Activated CD4-positive, alpha-beta memory T cell treated with anti-CD3 and anti-CD28 coated beads, Interleukin-2, amount 10 ng/mL, durations not matched to agents 7 days and 5 days (primary cell): ENCODE measurements at regions not wholly inside any gene's neighbourhood (a gene's known extent, or its start where the extent isn't known, plus 50 kb on each side); places are given as distances from the start of the nearest gene placed in this dataset.

Experiments used
- CTCF ChIA-PET: fragments of 350-600 bp; sonication (Branson Sonifier 250); formaldehyde crosslinking; loops from one replicate; lab custom pipeline; 2021; ENCODE audit warnings: antibody characterized with exemption, inconsistent platforms; lab: Charles Lee
- POLR2A ChIA-PET: fragments of 350-600 bp; sonication (Branson Sonifier 250); formaldehyde crosslinking; loops from one replicate; lab custom pipeline; 2021; ENCODE audit warnings: antibody characterized with exemption; lab: Charles Lee
- DNase-seq: peaks from one replicate; pipeline ENCODE4 v3.0.0-alpha.2; 2020
- H3K27ac Mint-ChIP-seq: one replicate; pipeline ENCODE4 v1.8.0; 2021; ENCODE audit warnings: mild to moderate bottlenecking, mixed read lengths
- H3K27me3 Mint-ChIP-seq: one replicate; pipeline ENCODE4 v1.8.0; 2021; ENCODE audit warnings: mixed read lengths
- H3K36me3 Mint-ChIP-seq: one replicate; pipeline ENCODE4 v1.8.0; 2021; ENCODE audit warnings: low read depth, mixed read lengths
- H3K4me1 Mint-ChIP-seq: one replicate; pipeline ENCODE4 v1.8.0; 2021; ENCODE audit warnings: mixed read lengths
- H3K4me3 Mint-ChIP-seq: one replicate; pipeline ENCODE4 v1.8.0; 2021; ENCODE audit warnings: mild to moderate bottlenecking, mixed read lengths
- H3K9me3 Mint-ChIP-seq: one replicate; pipeline ENCODE4 v1.8.0; 2021; ENCODE audit warnings: mixed read lengths

DNA sequence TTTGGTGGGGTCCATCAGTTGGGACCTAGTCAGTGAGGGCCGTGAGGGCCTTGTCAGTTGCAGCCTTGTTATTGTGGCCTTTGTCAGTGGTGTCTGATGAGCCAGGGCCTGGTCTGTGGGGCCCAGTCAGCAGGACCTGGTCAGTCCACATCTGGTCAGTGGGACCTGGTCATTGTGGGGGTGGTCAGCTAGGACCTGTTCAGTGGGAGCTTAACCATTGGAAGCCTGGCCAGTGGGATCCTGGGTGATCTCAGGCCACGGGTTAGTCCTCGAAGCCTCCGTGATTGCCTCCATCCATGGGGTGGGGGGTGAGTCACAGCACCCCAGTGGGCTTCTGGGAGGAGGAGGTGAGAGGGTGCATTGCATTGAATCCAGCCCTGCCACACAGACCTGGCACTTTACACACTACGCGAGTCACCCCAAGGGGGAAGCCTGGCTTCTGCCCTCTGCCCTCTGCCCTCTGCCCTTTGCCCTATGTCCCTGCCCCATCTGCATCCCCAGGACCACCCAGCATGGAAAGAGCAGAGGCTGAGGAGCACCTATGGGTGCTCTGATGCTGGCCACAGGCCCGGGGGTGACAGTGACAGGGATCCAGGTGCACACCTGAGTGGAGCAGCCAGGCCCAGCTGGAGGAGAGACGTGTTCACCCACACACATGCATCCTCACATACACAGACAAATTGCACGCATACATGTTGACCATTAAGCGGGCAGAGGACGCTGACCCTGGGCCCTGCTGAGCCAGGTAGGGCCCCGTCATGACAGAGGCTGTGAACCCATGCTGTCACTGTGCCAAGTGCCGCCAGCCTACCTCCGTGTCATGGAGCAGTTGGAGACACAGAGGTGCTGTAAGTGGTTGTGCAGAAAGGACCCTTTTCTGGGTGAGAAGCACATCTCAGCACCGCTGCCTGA lies 59.8 kb upstream of the TPM4 start:
- no peak for DNase-seq
- H3K36me3 Mint-ChIP-seq: no peaks in the 10 kb centered on the region
- no peak overlapping the region for H3K27ac Mint-ChIP-seq
- no peak overlapping the region for H3K4me3 Mint-ChIP-seq
- POLR2A ChIA-PET: no interaction called here
- H3K9me3 Mint-ChIP-seq: no peaks in the 10 kb centered on the region
- H3K27me3 Mint-ChIP-seq: no peaks in the 10 kb centered on the region
- H3K4me1 Mint-ChIP-seq: no peaks in the 10 kb centered on the region
- CTCF ChIA-PET: no interaction called here

DNA sequence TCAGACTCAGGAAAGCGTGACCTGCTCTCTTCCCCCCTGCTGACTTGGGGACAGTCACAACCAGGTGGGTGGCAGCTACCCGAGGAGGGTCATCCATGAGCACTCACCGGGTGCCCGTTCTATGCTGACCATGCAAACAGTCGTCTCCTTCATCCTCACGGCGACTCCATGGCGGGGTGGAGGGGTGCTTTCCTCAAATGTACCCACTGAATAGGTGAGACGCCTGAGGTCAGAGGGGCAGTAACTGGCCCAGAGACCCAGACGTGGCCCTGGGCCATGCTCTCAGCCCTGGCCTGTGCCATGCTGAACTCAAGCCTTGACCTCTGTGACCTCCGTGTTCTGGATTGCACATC lies 59.2 kb upstream of the TPM4 start:
- no peaks in the 10 kb centered on the region for H3K9me3 Mint-ChIP-seq
- H3K36me3 Mint-ChIP-seq: no peaks in the 10 kb centered on the region
- no peaks in the 10 kb centered on the region for H3K4me1 Mint-ChIP-seq
- H3K27ac Mint-ChIP-seq: no peak overlapping the region
- H3K4me3 Mint-ChIP-seq: no peak overlapping the region
- CTCF ChIA-PET: no interaction called here
- POLR2A ChIA-PET: no interaction called here
- H3K27me3 Mint-ChIP-seq: no peaks in the 10 kb centered on the region
- no peak for DNase-seq

DNA sequence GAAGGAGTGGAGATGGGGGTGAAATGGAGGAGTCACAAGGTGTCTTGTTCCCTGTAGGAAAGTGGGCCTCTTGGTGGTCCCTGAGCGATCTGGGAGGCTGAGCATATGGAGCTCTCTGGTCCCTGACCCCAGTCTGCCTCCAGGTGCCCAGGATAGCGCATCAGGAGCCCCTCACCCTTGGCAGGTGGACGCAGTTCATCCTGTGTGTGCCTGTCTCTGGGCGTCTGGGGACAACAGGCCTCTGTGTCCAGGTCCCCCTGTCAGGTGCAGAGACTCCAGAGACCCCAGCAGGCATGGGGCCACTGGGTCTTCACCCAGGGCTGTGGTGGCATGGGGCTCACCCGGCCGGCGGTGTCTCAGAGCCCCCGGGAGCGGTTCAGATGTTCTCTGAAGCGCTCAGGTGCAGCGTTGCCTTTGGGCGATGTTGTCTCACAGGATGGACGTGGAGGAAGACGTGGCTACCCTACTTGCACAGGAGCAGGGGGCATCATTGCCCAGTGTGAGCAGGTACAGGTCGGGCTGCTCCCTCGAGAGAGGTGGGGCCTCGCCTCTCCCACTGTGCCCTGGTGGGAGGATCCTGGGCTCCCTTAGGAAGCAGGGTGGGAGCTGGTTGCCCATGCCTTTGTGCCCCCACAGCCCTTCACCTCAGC lies 58.1 kb upstream of the TPM4 start:
- H3K4me1 Mint-ChIP-seq: no peaks in the 10 kb centered on the region
- CTCF ChIA-PET: no interaction called here

DNA sequence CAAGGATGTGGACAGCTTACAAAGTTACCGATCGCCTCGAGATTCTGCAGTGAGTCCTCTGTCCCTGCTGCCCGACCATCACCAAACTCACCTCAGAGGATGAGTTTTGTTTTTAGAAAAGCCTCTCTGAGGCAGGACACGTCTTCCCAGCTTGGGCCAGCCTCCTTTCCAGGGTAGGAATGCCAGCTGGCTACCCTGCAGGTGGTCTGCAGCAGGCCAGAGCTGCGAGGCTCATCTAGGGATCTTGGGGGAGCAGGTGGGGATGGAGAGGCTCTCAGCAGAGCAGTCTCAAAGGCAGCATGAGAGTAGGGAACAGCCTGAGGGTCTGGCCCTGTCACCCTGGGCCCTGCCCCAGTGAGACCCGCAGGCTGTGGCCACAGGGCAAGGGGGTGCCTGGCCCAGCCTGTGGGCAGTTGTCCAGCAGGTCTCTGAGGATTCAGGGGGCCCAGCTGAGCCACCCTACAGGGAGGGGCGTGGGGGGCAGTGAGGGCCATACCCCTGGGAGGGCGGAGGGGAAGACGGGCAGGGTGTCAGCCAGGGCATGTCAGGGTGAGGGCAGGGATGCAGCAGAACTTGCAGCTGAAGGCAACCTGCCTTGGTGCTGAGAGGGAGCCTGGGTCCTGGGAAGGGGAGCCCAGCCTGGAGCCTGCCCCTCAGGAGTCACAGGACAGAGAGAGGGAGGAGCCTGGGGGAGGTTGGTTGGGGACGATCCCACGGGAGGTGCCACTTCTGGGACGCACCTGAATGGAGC lies 57.3 kb upstream of the TPM4 start:
- H3K9me3 Mint-ChIP-seq: no peaks in the 10 kb centered on the region
- CTCF ChIA-PET: no interaction called here
- H3K4me1 Mint-ChIP-seq: no peaks in the 10 kb centered on the region
- no peaks in the 10 kb centered on the region for H3K36me3 Mint-ChIP-seq
- POLR2A ChIA-PET: no interaction called here
- no peak overlapping the region for H3K27ac Mint-ChIP-seq
- no peak for DNase-seq
- H3K27me3 Mint-ChIP-seq: no peaks in the 10 kb centered on the region
- H3K4me3 Mint-ChIP-seq: no peak overlapping the region

More for the DNA sequence above, 58.1 kb upstream of the TPM4 start:
- Mint-ChIP-seq H3K9me3 (no peaks in the 10 kb centered on the region), H3K27me3 (no peaks in the 10 kb centered on the region), H3K27ac (no peak overlapping the region), H3K36me3 (no peaks in the 10 kb centered on the region), H3K4me3 (no peak overlapping the region)
- no peak for DNase-seq
- POLR2A ChIA-PET: no interaction called here

DNA sequence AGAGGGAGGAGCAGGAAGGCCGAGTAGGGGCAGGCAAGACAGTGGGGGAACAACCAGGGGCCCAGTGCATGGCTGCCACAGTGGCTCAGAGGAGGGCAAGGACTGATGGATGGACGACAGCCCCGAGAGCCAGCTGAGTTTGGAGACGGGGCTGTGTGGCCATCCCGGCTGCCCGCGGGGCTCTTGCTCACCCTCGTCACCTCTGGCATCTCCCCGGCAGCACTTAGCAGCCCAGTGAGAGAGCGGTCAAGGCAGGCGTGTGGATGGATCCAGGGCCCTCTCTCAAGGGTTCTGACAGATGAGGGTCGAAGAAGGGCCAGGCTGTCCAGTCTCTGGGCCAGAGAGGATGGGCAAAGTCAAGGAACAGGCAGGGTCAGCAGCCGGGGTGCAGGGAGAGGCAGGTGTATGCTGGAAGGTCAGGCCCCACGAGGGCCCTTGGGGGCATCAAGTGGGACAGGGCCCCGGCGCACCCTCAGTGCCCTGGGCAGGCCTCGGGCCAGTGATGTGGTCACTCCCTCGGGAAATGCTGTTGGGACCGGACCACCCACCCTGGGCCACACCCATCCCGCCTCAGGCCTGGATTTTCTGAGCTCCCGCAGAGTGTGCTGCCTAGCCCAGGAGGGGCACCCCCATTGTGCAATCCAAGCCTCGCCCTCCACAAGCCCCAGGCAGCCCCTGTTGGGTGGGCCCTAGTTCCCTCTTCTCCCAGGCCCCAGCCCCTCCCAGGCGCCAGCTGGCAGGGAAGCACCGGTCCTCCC lies 56.4 kb upstream of the TPM4 start:
- POLR2A ChIA-PET: no interaction called here
- Mint-ChIP-seq H3K4me3 (no peak overlapping the region), H3K27ac (no peak overlapping the region), H3K9me3 (no peaks in the 10 kb centered on the region), H3K36me3 (no peaks in the 10 kb centered on the region), H3K27me3 (no peaks in the 10 kb centered on the region), H3K4me1 (no peaks in the 10 kb centered on the region)
- CTCF ChIA-PET: no interaction called here
- no peak for DNase-seq

DNA sequence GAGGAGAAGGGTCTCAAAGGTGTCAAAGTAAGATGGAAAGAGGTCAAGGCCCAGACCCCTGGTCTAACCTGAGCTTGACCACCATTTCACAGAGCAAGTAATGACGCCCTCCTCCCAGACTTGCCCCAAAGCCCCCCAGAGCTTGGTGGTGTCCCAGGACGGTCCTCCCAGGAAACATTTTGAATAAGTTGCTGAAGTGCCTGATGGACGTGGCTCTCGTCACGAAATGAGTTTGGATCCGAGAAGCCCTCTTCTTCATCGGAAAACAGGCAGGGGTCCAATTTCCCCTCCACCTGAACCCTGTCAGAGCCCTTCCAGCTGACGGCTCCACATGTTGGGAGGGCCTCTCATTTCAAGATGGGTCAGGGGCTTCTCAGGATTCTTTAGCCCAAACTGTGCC lies 54.5 kb upstream of the TPM4 start:
- Mint-ChIP-seq H3K4me1 (no peaks in the 10 kb centered on the region), H3K9me3 (no peaks in the 10 kb centered on the region), H3K36me3 (no peaks in the 10 kb centered on the region), H3K27me3 (no peaks in the 10 kb centered on the region), H3K4me3 (no peak overlapping the region), H3K27ac (no peak overlapping the region)
- ChIA-PET POLR2A (no interaction called here), CTCF (no interaction called here)
- DNase-seq: no peak

DNA sequence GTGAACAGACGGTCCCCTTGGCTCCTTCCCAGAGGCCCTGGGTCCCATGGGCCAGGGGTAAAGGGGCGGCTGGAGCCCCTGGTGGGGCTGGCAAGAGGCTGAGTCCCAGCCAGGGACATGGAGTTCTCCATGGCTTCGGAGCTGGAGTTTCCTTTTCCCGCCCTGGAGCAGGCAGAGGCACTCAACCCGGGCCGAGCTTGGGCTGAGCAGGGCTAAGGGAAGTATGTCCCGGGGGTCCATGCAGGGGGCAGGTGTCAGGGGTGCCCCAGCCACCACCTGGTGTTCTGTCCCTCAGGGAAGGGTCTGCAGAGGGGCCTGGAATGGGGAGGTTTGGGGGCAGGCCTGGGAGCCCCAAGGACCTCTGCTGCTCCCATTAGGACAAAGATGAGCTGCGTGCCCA lies 54.0 kb upstream of the TPM4 start:
- Mint-ChIP-seq H3K4me1 (no peaks in the 10 kb centered on the region), H3K36me3 (no peaks in the 10 kb centered on the region), H3K27ac (no peak overlapping the region), H3K9me3 (no peaks in the 10 kb centered on the region), H3K4me3 (no peak overlapping the region), H3K27me3 (no peaks in the 10 kb centered on the region)
- ChIA-PET CTCF (no interaction called here), POLR2A (no interaction called here)
- DNase-seq: no peak

DNA sequence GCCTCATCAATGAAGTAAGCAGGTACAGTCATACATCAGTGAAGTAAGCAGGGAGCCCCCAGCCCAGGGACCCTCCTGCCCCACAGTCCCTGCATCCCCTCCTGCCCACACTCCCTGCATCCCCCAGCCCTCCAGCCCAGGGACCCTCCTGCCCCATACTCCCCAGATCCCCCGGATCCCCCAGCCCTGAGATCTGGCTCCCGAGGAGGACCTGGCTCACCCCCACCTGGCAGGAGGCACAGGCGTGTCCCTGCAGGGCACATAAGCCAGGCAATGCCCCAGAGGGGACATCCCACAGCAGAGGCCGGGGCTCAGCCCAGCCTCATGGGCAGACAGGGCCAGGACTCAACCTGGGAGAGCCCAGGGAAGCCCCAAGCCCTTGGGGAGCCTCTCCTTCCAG lies 53.6 kb upstream of the TPM4 start:
- no peaks in the 10 kb centered on the region for H3K9me3 Mint-ChIP-seq
- H3K4me1 Mint-ChIP-seq: no peaks in the 10 kb centered on the region
- no peak for DNase-seq
- no peaks in the 10 kb centered on the region for H3K27me3 Mint-ChIP-seq
- no peaks in the 10 kb centered on the region for H3K36me3 Mint-ChIP-seq
- H3K27ac Mint-ChIP-seq: no peak overlapping the region
- no peak overlapping the region for H3K4me3 Mint-ChIP-seq
- POLR2A ChIA-PET: no interaction called here
- CTCF ChIA-PET: no interaction called here

DNA sequence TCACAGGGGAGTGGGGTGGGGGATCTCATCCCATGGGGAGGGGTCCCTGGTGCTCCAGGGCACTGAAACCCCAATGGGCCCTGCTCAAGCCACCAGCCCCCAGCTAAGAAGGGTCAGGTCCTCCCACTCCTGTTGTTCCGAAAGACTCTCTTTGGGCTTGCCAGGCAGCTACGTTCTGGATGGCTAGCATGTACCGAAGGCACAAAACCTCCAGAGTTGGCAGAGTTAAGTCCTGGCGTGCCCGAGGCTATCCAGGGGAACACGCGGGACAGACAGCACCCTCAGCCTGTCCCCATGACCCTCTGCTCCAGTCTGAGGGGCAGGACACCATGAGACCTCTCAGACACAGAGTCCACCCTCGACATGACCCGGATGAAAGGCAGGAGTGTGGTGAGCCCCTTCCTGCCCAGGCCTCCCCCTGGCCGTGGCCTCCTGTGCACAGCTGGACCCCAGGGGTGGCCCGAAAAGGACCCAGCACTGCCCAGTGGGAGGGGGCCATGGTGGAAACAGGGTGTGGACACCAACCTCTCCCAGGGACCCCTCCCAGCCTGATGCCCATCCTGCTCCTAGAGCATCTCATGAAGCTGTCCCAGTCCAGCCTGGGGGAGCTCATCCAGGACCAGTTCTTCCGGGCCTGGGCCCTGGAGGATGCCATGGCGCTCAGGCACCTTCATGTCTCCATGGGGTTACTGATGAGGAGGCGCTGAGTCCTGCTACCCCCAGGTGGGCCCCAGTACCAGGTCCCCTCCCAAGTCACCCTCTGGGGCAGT lies 53.0 kb upstream of the TPM4 start:
- CTCF ChIA-PET: interaction anchor here (0.6 kb wide), 1 partner anchor 73 kb away, joined by 6 read pairs; no protein-coding TSS in a partner anchor
- POLR2A ChIA-PET: interaction anchor here (0.7 kb wide), 1 partner anchor 53 kb away, joined by 3 read pairs; the partner anchor contains the start of gene TPM4
- Mint-ChIP-seq H3K4me3 (no peak overlapping the region), H3K4me1 (no peaks in the 10 kb centered on the region), H3K36me3 (no peaks in the 10 kb centered on the region), H3K9me3 (no peaks in the 10 kb centered on the region), H3K27ac (no peak overlapping the region), H3K27me3 (no peaks in the 10 kb centered on the region)
- DNase-seq: no peak

DNA sequence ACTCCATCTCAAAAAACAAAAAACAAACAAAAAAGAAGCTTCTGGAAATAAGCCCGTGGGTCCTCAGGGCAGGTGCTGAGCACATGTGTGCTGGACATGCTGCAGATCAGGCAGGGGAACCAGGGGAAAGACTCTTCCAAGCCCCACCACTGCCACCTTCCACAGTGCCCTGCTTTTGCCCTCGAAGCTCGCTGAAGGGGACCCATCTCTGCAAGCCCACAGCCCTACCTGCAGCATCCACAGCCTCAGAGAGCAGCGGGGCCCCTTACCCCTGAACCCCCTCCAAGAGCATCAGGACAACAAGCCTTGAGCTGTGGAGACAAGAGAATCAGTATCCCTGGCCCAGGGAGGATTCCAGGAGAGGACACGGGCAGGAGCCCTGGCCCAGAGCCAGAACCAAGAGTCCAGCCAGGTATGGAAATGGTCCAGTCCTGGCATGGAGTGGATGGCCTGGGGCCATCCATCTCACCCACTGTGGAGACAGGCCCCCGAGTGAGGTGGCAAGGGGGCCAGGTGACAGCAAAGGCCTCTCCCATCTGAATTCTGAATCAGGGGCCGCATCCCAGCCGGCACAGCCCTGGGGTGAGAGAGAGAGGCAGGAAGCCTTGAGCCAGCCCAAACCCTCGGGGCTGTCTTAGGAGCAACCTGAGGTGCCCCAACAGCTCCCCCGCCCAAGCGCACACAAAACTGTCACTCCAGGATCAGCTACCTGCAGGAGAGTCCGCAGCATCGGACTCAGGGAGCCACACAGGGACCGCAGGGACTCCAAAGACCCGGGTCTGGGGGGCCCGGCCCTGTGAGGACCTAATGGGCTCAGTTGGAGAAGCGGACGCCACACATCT lies 51.8 kb upstream of the TPM4 start:
- no peak for DNase-seq
- no peaks in the 10 kb centered on the region for H3K27me3 Mint-ChIP-seq
- no peak overlapping the region for H3K27ac Mint-ChIP-seq
- no peaks in the 10 kb centered on the region for H3K4me1 Mint-ChIP-seq
- POLR2A ChIA-PET: no interaction called here
- H3K4me3 Mint-ChIP-seq: no peak overlapping the region
- H3K9me3 Mint-ChIP-seq: no peaks in the 10 kb centered on the region
- CTCF ChIA-PET: interaction anchor here (0.5 kb wide), 1 partner anchor 803 kb away, joined by 4 read pairs; no protein-coding TSS in a partner anchor
- no peaks in the 10 kb centered on the region for H3K36me3 Mint-ChIP-seq

DNA sequence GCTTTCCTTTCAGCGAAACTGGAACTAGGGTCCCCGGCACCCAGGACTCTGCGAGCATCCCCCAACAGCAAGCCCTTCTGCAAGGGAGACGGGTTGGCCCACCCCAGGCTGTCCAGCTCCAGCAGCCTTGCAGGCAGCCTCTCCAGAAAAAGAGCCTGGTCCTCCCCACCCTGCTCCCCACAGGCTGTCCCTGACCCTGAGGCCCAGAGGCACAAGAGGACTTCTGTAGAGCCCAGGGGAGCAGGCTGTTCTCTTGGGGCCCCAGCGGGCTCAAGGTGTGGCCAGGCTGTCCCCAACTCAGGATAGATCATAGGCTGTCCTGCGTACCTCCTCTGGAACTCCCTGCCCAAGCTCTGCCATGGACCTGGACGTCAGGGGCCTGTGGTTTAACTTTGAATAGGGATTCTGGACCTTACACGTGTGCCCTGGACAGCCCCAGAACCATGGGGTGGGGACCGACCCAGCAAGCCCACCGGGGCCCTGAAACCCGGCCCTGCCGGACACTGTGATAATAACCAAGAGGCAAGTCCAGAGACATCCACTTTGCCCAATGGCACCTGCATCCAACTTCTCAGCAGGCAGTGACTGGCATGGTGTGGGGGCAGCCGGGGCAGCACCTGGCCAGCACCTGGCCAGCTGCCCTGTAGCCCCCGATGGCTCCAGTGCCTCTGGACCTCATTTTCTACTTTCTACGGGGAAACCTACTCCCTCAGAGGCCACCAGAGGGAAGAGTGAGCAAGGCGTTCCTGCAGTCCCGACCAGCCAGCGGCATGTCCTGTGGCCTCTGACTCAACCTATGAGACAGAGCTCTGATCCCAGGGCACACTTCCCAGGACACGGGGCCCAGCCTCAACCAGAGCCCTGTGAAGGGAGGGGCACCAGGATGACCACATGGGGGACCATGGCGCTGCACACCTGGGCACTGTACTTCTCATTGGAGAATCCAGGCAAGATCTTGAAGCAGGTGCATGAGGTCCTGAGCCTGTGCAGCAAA lies 50.9 kb upstream of the TPM4 start:
- H3K27ac Mint-ChIP-seq: no peak overlapping the region
- CTCF ChIA-PET: interaction anchor here (0.6 to 2.5 kb wide), 2 partner anchors 16 to 220 kb away, joined by 3 to 9 read pairs; no protein-coding TSS in a partner anchor
- no peak for DNase-seq

More for the DNA sequence above, 50.9 kb upstream of the TPM4 start:
- no peak overlapping the region for H3K4me3 Mint-ChIP-seq
- H3K36me3 Mint-ChIP-seq: no peaks in the 10 kb centered on the region
- no peaks in the 10 kb centered on the region for H3K9me3 Mint-ChIP-seq
- H3K27me3 Mint-ChIP-seq: no peaks in the 10 kb centered on the region
- no peaks in the 10 kb centered on the region for H3K4me1 Mint-ChIP-seq
- POLR2A ChIA-PET: no interaction called here
